Panc1 (cell line): ENCODE measurements at regions not wholly inside any gene's neighbourhood (a gene's known extent, or its start where the extent isn't known, plus 50 kb on each side); places are given as distances from the start of the nearest gene placed in this dataset.
"Not testable (repeated sequence)": the region's sequence is repeated elsewhere in the genome, so short reads cannot be mapped to it uniquely, and the experiment has no call there.

Source experiments
- ATAC-seq: fragments of 200-7000 bp; cut with Tn5 transposase; 2 replicates; pipeline ENCODE4 v1.9.1; 2020; ENCODE audit warnings: mild to moderate bottlenecking, moderate library complexity
- BruUV-seq: library from RNA; stranded (reverse); fragments of 400-500 nt; replicated peaks from 2 replicates; lab custom pipeline; 2021; lab: Mats Ljungman, UMichigan
- CTCF ChIA-PET: fragments of 300-600 bp; sonication (Branson Sonifier 250); formaldehyde crosslinking; loops from one replicate; lab custom pipeline; 2022; ENCODE audit warnings: antibody characterized with exemption; lab: Charles Lee
- POLR2A ChIA-PET: fragments of 300-600 bp; sonication (Branson Sonifier 250); formaldehyde crosslinking; loops from one replicate; lab custom pipeline; 2022; ENCODE audit warnings: antibody characterized with exemption; lab: Charles Lee
- DNase-seq: peaks from one replicate; pipeline ENCODE4 v3.0.0-alpha.2; 2010; ENCODE audit warnings: low read depth, low spot score
- H3K27ac ChIP-seq: 2 replicates; pipeline ENCODE4 v1.5.1; 2011; ENCODE audit warnings: mild to moderate bottlenecking, low read length, inconsistent platforms
- H3K27me3 ChIP-seq: fragments of 200-500 bp; sonication (Bioruptor generic); 2 replicates; pipeline ENCODE4 v1.6.0; 2014; ENCODE audit warnings: low read length, inconsistent platforms; ENCODE audit not compliant: control insufficient read depth, insufficient read depth
- H3K36me3 ChIP-seq: fragments of 200-500 bp; sonication (Bioruptor generic); 2 replicates; pipeline ENCODE4 v1.5.1; 2014; ENCODE audit warnings: inconsistent platforms, mild to moderate bottlenecking, low read length, moderate library complexity; ENCODE audit not compliant: control insufficient read depth, insufficient read depth
- H3K4me1 ChIP-seq: 2 replicates; pipeline ENCODE4 v1.5.1; 2011; ENCODE audit warnings: inconsistent platforms, mild to moderate bottlenecking, low read length, moderate library complexity; ENCODE audit not compliant: control insufficient read depth, insufficient read depth
- H3K4me3 ChIP-seq, 2 experiments: 2 replicates each; pipeline ENCODE4 v1.5.1; 2011 to 2012; ENCODE audit warnings: low read depth in 2 of 2, low read length in 2 of 2, mild to moderate bottlenecking in 2 of 2, inconsistent platforms in 1 of 2, moderate library complexity in 1 of 2
- H3K9me3 ChIP-seq: fragments of 200-500 bp; sonication (Bioruptor generic); 2 replicates; pipeline ENCODE4 v1.5.1; 2014; ENCODE audit warnings: low read depth, mild to moderate bottlenecking, inconsistent platforms, low read length, moderate library complexity; ENCODE audit not compliant: control insufficient read depth, insufficient read depth
- CTCF ChIP-seq: fragments of 450-650 bp; IDR thresholded peaks from 2 replicates; pipeline ENCODE4 v1.5.1; 2017; ENCODE audit warnings: mild to moderate bottlenecking
- POLR2AphosphoS5 ChIP-seq: IDR thresholded peaks from 2 replicates; pipeline ENCODE4 v1.6.1; 2012; ENCODE audit warnings: mild to moderate bottlenecking, low read depth, low read length, moderate library complexity
- REST ChIP-seq, 2 experiments: IDR thresholded peaks; 2 replicates each; pipeline ENCODE4 v1.6.1; 2011 to 2012; ENCODE audit warnings: low read depth in 2 of 2, control low read depth in 1 of 2, low read length in 1 of 2, mild to moderate bottlenecking in 1 of 2, moderate library complexity in 1 of 2; ENCODE audit not compliant: insufficient read depth in 1 of 2
- SIN3A ChIP-seq: IDR thresholded peaks from 2 replicates; pipeline ENCODE4 v1.6.1; 2012; ENCODE audit warnings: low read depth, mild to moderate bottlenecking, low read length, moderate library complexity, borderline replicate concordance; ENCODE audit not compliant: insufficient read depth
- TCF7L2 ChIP-seq: IDR thresholded peaks from 2 replicates; pipeline ENCODE4 v1.6.1; 2011; ENCODE audit warnings: mild to moderate bottlenecking, low read depth, low read length, inconsistent platforms
- in situ Hi-C: cut with HindIII; loops from 2 replicates; pipeline ENCODE4 v1.10.0; 2016; ENCODE audit warnings: low sequenced_read_pairs, low pct_unique_long_range_greater_than_20kb
- intact Hi-C: fragments of 100-400 bp; cut with micrococcal nuclease; formaldehyde crosslinking; loops from one replicate; pipeline ENCODE4 v1.10.0; 2022; ENCODE audit not compliant: unreplicated experiment

GRCh38 chr16:52671590-52671989 is 124.6 kb upstream of the TOX3 start:
- H3K4me3 ChIP-seq: no peak overlapping the region
- no TSS peak for BruUV-seq
- H3K27ac ChIP-seq: no peak overlapping the region
- no peaks in the 10 kb centered on the region for H3K9me3 ChIP-seq
- H3K36me3 ChIP-seq: no peaks in the 10 kb centered on the region
- CTCF ChIA-PET: no interaction called here
- no peak for DNase-seq
- in situ Hi-C loops: no loop called here
- no peaks in the 10 kb centered on the region for H3K4me1 ChIP-seq
- POLR2A ChIA-PET: no interaction called here
- intact Hi-C loops: no loop called here
- no peak for TF ChIP-seq SIN3A
- ATAC-seq: no peak
- no peaks in the 10 kb centered on the region for H3K27me3 ChIP-seq

- Histone ChIP-seq H3K4me1 (no peaks in the 10 kb centered on the region), H3K27ac (no peak overlapping the region), H3K9me3 (no peaks in the 10 kb centered on the region), H3K36me3 (no peaks in the 10 kb centered on the region), H3K4me3 (no peak overlapping the region), H3K27me3 (no peaks in the 10 kb centered on the region)
- ATAC-seq (no peak), DNase-seq (no peak)
- ChIA-PET CTCF (no interaction called here), POLR2A (no interaction called here)
- BruUV-seq: no TSS peak
- no peak for TF ChIP-seq REST (IDR thresholded peaks at IDR 0.05; ENCODE audit: insufficient read depth in 1 of 2, low read depth in 2 of 2, low read length in 1 of 2)
- no peak for TF ChIP-seq CTCF
- TF ChIP-seq SIN3A: no peak
- no peak for TF ChIP-seq POLR2AphosphoS5
- no peak for TF ChIP-seq TCF7L2
- in situ Hi-C loops (no loop called here), intact Hi-C loops (no loop called here)
These were observed 111.0 kb upstream of the TOX3 start for GRCh38 chr16:52657924-52658323.

GRCh38 chr16:52655916-52656315 is 109.0 kb upstream of the TOX3 start:
- POLR2A ChIA-PET, ATAC-seq: not testable (repeated sequence)

GRCh38 chr16:52655156-52655555 is 108.2 kb upstream of the TOX3 start:
- BruUV-seq, in situ Hi-C loops, ATAC-seq, H3K4me3 ChIP-seq, CTCF ChIA-PET, H3K9me3 ChIP-seq, H3K27ac ChIP-seq, H3K4me1 ChIP-seq, intact Hi-C loops, H3K27me3 ChIP-seq, H3K36me3 ChIP-seq, DNase-seq, POLR2A ChIA-PET: not testable (repeated sequence)

More at GRCh38 chr16:52655916-52656315, 109.0 kb upstream of the TOX3 start:
- intact Hi-C loops, H3K4me3 ChIP-seq, H3K27me3 ChIP-seq, BruUV-seq, DNase-seq, H3K9me3 ChIP-seq, in situ Hi-C loops, CTCF ChIA-PET, H3K36me3 ChIP-seq, H3K27ac ChIP-seq, H3K4me1 ChIP-seq: not testable (repeated sequence)
